Activated CD4-positive, alpha-beta memory T cell treated with anti-CD3 and anti-CD28 coated beads, Interleukin-2, amount 10 ng/mL, durations not matched to agents 7 days and 5 days (primary cell): ENCODE measurements at regions not wholly inside any gene's neighbourhood (a gene's known extent, or its start where the extent isn't known, plus 50 kb on each side); places are given as distances from the start of the nearest gene placed in this dataset.

Experiments
- CTCF ChIA-PET: fragments of 350-600 bp; sonication (Branson Sonifier 250); formaldehyde crosslinking; loops from one replicate; lab custom pipeline; 2021; ENCODE audit warnings: antibody characterized with exemption, inconsistent platforms; lab: Charles Lee
- POLR2A ChIA-PET: fragments of 350-600 bp; sonication (Branson Sonifier 250); formaldehyde crosslinking; loops from one replicate; lab custom pipeline; 2021; ENCODE audit warnings: antibody characterized with exemption; lab: Charles Lee
- DNase-seq: peaks from one replicate; pipeline ENCODE4 v3.0.0-alpha.2; 2020
- H3K27ac Mint-ChIP-seq: one replicate; pipeline ENCODE4 v1.8.0; 2021; ENCODE audit warnings: mild to moderate bottlenecking, mixed read lengths
- H3K27me3 Mint-ChIP-seq: one replicate; pipeline ENCODE4 v1.8.0; 2021; ENCODE audit warnings: mixed read lengths
- H3K36me3 Mint-ChIP-seq: one replicate; pipeline ENCODE4 v1.8.0; 2021; ENCODE audit warnings: low read depth, mixed read lengths
- H3K4me1 Mint-ChIP-seq: one replicate; pipeline ENCODE4 v1.8.0; 2021; ENCODE audit warnings: mixed read lengths
- H3K4me3 Mint-ChIP-seq: one replicate; pipeline ENCODE4 v1.8.0; 2021; ENCODE audit warnings: mild to moderate bottlenecking, mixed read lengths
- H3K9me3 Mint-ChIP-seq: one replicate; pipeline ENCODE4 v1.8.0; 2021; ENCODE audit warnings: mixed read lengths

DNA sequence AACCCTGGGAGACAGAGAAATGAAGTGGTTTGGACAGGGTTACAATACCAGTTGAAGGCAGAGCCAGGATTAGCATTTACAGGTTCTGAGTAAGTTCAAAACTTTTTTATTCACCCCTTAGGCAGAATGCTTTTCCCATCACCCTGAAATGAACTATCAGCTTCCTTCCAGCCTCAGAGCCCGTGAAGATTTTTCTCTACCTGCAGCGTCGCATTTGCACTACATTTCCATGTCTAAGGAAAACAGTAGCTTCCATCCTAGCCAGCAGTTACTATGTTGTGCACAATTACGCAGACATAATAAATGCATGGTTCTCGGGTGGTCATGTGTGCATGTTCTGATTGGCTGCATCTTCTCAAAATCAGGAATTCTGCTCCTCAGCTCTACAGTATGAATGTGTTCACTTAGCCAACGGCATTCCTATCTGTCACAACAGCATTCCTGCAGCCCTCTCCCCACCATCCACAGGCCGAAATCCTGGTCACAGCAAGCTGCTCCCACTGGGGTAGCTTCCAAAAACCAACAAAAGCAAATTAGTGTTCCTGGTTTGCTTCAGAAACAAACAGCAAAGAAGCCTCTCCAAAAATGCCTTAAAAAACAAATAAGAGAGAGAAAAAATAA is 510.8 kb upstream of the SEMA6D start:
- POLR2A ChIA-PET, result no interaction called here
- H3K36me3 Mint-ChIP-seq, result no peaks in the 10 kb centered on the region
- no peak overlapping the region for H3K27ac Mint-ChIP-seq
- no peaks in the 10 kb centered on the region for H3K4me1 Mint-ChIP-seq
- no peak for DNase-seq
- no peak overlapping the region for H3K4me3 Mint-ChIP-seq
- H3K27me3 Mint-ChIP-seq, result no peaks in the 10 kb centered on the region
- H3K9me3 Mint-ChIP-seq, result no peaks in the 10 kb centered on the region
- CTCF ChIA-PET, result no interaction called here

DNA sequence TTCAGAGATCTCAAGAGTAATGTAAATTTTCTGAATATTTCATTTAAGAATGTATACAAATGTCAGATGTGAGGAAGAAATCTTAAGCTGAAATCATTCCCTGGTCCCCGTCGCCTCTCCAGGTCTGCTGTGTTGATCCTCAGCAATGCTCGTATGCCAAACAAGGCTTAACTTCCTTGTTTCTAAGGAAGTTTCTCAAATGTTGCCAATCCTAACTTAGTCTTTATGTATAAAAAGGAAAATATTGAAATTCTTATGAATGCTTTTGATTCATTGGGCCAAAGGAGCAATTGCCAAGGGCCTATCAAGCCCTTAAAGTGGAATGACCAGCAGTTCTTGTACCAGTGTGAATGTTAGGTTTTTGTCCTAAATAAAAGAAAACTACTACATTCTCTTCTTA is 507.7 kb upstream of the SEMA6D start:
- Mint-ChIP-seq H3K27me3 (no peaks in the 10 kb centered on the region), H3K4me1 (no peaks in the 10 kb centered on the region), H3K4me3 (no peak overlapping the region), H3K36me3 (no peaks in the 10 kb centered on the region), H3K9me3 (peaks cover 2% of the 10 kb centered on the region), H3K27ac (no peak overlapping the region)
- POLR2A ChIA-PET, result no interaction called here
- no peak for DNase-seq
- CTCF ChIA-PET, result no interaction called here

- ChIA-PET POLR2A (no interaction called here), CTCF (no interaction called here)
- Mint-ChIP-seq H3K27ac (no peak overlapping the region), H3K36me3 (no peaks in the 10 kb centered on the region), H3K9me3 (peaks cover 2% of the 10 kb centered on the region), H3K4me3 (no peak overlapping the region), H3K4me1 (no peaks in the 10 kb centered on the region), H3K27me3 (no peaks in the 10 kb centered on the region)
- no peak for DNase-seq
Measured at GRCh38 chr15:47212222-47213010, 504.9 kb upstream of the SEMA6D start.

DNA sequence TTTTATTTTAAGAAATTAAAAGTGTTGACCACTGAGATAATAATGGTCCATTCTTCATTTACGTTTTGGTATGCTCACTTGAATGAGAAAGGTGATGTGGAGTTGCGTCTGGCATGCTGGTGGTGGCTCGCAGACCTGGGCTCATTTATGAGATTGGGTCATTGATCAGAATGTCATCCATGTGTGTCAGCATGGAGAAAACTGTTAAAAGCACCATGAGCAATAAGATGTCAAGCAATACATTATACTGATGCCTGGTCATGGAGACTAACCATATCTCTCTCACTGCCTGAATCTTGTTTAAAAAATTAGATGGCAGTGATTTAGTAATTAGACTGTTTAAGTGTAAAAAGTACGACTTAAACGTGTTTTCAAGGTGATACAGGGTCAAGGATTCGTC is 503.4 kb upstream of the SEMA6D start:
- Mint-ChIP-seq H3K36me3 (no peaks in the 10 kb centered on the region), H3K4me1 (no peaks in the 10 kb centered on the region), H3K9me3 (peaks cover 2% of the 10 kb centered on the region), H3K4me3 (no peak overlapping the region), H3K27ac (no peak overlapping the region), H3K27me3 (no peaks in the 10 kb centered on the region)
- POLR2A ChIA-PET, result no interaction called here
- CTCF ChIA-PET, result no interaction called here
- DNase-seq, result no peak

DNA sequence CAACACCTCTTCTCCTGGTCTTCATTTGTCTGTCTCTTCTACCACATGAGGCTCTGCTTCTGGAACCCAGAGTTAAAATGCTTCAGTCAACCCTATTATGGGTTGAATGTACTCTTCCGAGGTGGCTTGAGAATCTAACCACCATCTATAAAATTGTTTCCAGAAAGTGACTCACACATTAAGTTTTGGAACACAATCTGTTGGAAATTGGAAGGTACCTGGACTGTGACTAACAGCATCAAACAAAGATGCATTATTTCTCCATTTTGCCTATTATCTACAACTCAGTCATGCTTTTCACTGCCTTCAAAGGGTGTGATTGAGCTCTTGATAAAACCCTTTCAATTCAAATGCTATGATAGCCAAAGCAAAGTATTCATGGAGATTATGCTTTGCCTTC is 499.0 kb upstream of the SEMA6D start:
- no peak overlapping the region for H3K4me3 Mint-ChIP-seq
- no peaks in the 10 kb centered on the region for H3K4me1 Mint-ChIP-seq
- H3K9me3 Mint-ChIP-seq, result peaks cover 2% of the 10 kb centered on the region
- ChIA-PET CTCF (no interaction called here), POLR2A (no interaction called here)
- no peaks in the 10 kb centered on the region for H3K27me3 Mint-ChIP-seq
- DNase-seq, result no peak
- no peak overlapping the region for H3K27ac Mint-ChIP-seq
- H3K36me3 Mint-ChIP-seq, result no peaks in the 10 kb centered on the region

DNA sequence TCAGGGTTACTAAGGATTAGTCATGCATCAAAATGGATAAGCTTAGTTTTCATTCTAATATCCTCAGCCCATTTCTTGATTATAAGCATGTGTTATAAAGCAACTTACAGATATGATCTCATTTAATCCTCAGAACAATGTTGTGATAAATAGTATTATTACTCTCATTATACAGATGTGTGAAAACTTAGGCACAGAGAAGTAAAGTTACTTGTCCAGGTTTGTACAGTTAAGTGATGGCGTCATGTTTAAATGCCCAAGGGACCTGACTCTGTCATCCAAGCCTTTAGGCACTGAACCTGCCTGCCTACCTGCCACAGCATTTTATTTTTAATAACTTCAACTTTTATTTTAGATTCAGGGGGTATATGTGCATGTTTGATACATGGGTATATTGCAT is 472.9 kb upstream of the SEMA6D start:
- Mint-ChIP-seq H3K36me3 (no peaks in the 10 kb centered on the region), H3K4me1 (no peaks in the 10 kb centered on the region), H3K9me3 (peaks cover 6% of the 10 kb centered on the region), H3K27ac (no peak overlapping the region), H3K4me3 (no peak overlapping the region), H3K27me3 (no peaks in the 10 kb centered on the region)
- CTCF ChIA-PET, result no interaction called here
- POLR2A ChIA-PET, result no interaction called here
- DNase-seq, result no peak

DNA sequence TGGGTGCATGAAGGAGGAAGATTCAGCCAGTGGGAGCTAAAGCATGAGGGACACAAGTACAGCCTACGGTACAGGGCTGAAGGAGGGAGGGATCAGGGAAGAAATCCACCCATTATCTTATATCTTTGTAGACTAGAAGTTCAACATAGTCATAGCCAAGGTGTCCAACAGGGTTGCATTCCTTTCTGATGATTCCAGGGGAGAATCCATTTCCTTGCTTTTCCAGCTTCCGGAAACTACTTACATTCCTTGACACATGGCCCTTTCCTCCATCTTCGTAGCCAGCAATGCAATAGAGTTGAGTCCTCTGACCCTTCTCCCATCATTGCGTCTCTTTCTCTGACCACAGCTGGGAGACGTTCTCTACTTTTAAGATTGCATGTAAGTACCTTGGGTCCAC is 471.0 kb upstream of the SEMA6D start:
- Mint-ChIP-seq H3K27ac (no peak overlapping the region), H3K9me3 (peaks cover 6% of the 10 kb centered on the region), H3K27me3 (no peaks in the 10 kb centered on the region), H3K36me3 (no peaks in the 10 kb centered on the region), H3K4me1 (no peaks in the 10 kb centered on the region), H3K4me3 (no peak overlapping the region)
- ChIA-PET POLR2A (no interaction called here), CTCF (no interaction called here)
- DNase-seq, result no peak

DNA sequence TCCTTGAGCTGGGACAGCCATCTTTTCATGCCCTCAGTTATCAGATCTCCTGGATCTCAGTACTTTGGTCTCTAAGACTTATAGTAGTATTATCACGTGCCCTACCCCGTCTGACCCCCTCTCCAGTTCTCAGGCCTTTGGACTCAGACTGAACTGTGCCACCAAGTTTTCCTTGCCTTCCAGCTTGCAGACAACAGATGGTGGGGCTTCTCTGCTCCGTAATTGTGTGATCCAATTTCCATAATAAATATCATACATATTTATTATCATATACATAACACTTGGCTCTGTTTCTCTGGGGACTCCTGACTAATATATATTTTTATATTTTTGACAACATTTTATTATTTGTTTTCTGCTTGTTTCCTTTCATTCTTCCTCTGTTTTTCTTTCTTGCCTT is 458.8 kb upstream of the SEMA6D start:
- CTCF ChIA-PET, result no interaction called here
- no peaks in the 10 kb centered on the region for H3K4me1 Mint-ChIP-seq
- H3K9me3 Mint-ChIP-seq, result peaks cover 9% of the 10 kb centered on the region
- no peak for DNase-seq
- POLR2A ChIA-PET, result no interaction called here
- H3K4me3 Mint-ChIP-seq, result no peak overlapping the region
- H3K27ac Mint-ChIP-seq, result no peak overlapping the region
- no peaks in the 10 kb centered on the region for H3K27me3 Mint-ChIP-seq
- no peaks in the 10 kb centered on the region for H3K36me3 Mint-ChIP-seq

DNA sequence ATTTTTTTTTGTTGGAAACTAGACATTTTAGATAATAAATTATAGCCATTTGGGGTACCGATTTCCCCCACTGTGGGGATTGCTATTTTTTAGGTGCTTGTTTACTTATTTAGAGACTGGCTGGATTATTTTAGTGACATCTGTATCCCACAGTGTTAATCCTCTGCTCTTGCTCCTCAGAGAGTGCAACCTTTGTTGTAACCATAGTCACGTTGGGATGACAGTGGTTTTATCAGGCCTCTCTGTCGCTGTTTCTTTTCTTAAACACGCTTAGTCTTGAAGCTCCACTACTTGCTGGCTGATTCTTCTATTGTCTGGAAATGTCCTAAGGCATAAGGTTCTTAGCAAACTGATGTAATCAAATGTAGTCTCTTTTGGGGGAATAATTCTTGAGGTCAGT is 451.6 kb upstream of the SEMA6D start:
- DNase-seq, result no peak
- POLR2A ChIA-PET, result no interaction called here
- Mint-ChIP-seq H3K36me3 (no peaks in the 10 kb centered on the region), H3K27me3 (no peaks in the 10 kb centered on the region), H3K4me1 (no peaks in the 10 kb centered on the region), H3K9me3 (peaks cover 13% of the 10 kb centered on the region), H3K27ac (no peak overlapping the region), H3K4me3 (no peak overlapping the region)
- CTCF ChIA-PET, result no interaction called here

- no peak for DNase-seq
- Mint-ChIP-seq H3K4me3 (no peak overlapping the region), H3K9me3 (peaks cover 13% of the 10 kb centered on the region), H3K36me3 (no peaks in the 10 kb centered on the region), H3K4me1 (no peaks in the 10 kb centered on the region), H3K27ac (no peak overlapping the region), H3K27me3 (no peaks in the 10 kb centered on the region)
- POLR2A ChIA-PET, result no interaction called here
- CTCF ChIA-PET, result no interaction called here
Measured at GRCh38 chr15:47266566-47266965, 450.7 kb upstream of the SEMA6D start.

- H3K9me3 Mint-ChIP-seq, result peaks cover 6% of the 10 kb centered on the region
- no peak overlapping the region for H3K4me3 Mint-ChIP-seq
- no peak for DNase-seq
- ChIA-PET CTCF (no interaction called here), POLR2A (no interaction called here)
- no peaks in the 10 kb centered on the region for H3K27me3 Mint-ChIP-seq
- H3K27ac Mint-ChIP-seq, result no peak overlapping the region
- H3K36me3 Mint-ChIP-seq, result no peaks in the 10 kb centered on the region
- H3K4me1 Mint-ChIP-seq, result no peaks in the 10 kb centered on the region
Measured at GRCh38 chr15:47273864-47274263, 443.4 kb upstream of the SEMA6D start.

GRCh38 chr15:47283246-47283645 is 434.1 kb upstream of the SEMA6D start:
- no peak for DNase-seq
- no peaks in the 10 kb centered on the region for H3K4me1 Mint-ChIP-seq
- H3K27me3 Mint-ChIP-seq, result no peaks in the 10 kb centered on the region
- no peaks in the 10 kb centered on the region for H3K36me3 Mint-ChIP-seq
- CTCF ChIA-PET, result no interaction called here
- H3K9me3 Mint-ChIP-seq, result peaks cover 10% of the 10 kb centered on the region
- no peak overlapping the region for H3K27ac Mint-ChIP-seq
- POLR2A ChIA-PET, result no interaction called here
- H3K4me3 Mint-ChIP-seq, result no peak overlapping the region

DNA sequence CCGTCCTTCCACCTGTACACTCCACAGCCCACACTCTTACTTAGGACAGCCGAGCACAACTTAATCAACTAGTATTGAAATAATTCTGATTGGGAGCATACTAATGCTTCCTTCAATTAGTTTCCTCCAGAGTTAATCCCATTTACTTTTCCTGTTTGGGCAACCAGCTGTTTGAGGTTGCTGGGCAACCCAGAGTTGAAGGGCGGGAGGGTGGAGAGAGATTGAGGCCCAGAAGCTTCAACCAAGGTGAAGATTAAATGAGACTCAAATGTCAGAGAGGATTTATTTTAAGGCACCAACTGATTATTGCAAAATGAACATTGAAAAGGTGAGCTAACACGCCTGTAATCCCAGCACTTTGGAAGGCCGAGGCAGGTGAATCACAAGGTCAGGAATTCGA is 428.5 kb upstream of the SEMA6D start:
- H3K27me3 Mint-ChIP-seq, result no peaks in the 10 kb centered on the region
- no peaks in the 10 kb centered on the region for H3K4me1 Mint-ChIP-seq
- peaks cover 12% of the 10 kb centered on the region for H3K9me3 Mint-ChIP-seq
- no peak overlapping the region for H3K27ac Mint-ChIP-seq
- no peak overlapping the region for H3K4me3 Mint-ChIP-seq
- ChIA-PET POLR2A (no interaction called here), CTCF (no interaction called here)
- no peaks in the 10 kb centered on the region for H3K36me3 Mint-ChIP-seq
- no peak for DNase-seq

DNA sequence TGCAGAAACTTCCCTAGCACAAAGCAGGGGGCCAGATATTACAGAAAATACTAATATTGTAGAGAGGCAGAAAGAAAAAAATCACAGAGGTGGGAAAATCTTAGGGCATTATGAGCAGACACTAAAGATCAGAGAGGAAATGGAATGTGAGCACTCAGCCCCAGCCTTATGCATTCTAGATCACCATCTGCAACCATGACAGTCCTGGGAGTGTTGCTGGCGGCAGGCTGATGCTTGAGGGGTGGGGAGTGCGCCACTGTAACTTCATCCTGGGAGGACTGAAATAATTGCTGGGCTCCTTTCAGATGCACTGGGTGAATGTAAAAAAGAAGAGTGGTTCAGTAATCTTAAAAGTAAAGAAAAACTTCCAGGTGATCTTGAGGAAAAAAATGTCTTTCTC is 427.6 kb upstream of the SEMA6D start:
- ChIA-PET CTCF (no interaction called here), POLR2A (no interaction called here)
- peaks cover 8% of the 10 kb centered on the region for H3K9me3 Mint-ChIP-seq
- no peaks in the 10 kb centered on the region for H3K4me1 Mint-ChIP-seq
- no peak overlapping the region for H3K27ac Mint-ChIP-seq
- H3K27me3 Mint-ChIP-seq, result no peaks in the 10 kb centered on the region
- no peak overlapping the region for H3K4me3 Mint-ChIP-seq
- H3K36me3 Mint-ChIP-seq, result no peaks in the 10 kb centered on the region
- DNase-seq, result no peak
